GM18519 (cell line): ENCODE measurements at regions not wholly inside any gene's neighbourhood (a gene's known extent, or its start where the extent isn't known, plus 50 kb on each side); places are given as distances from the start of the nearest gene placed in this dataset.
A peak's percentile ranks its signal among the peaks of the same experiment; 100 is the strongest.
"Not testable (repeated sequence)": the region's sequence is repeated elsewhere in the genome, so short reads cannot be mapped to it uniquely, and the experiment has no call there.

Experiments
- ATAC-seq: cut with Tn5 transposase; IDR thresholded peaks from one replicate; pipeline ENCODE4 v1.9.1; 2021; ENCODE audit warnings: mild to moderate bottlenecking, moderate library complexity; ENCODE audit not compliant: unreplicated experiment, low FRiP score

- peak; percentile 45 for ATAC-seq
These were observed 65.2 kb downstream of the CCDC195 start for GRCh38 chr2:224650815-224651439.

- not testable (repeated sequence) for ATAC-seq
These were observed 62.5 kb upstream of the CUL3 start for GRCh38 chr2:224647684-224648083.

- ATAC-seq: peak; percentile 49
These were observed 61.2 kb upstream of the CUL3 start for GRCh38 chr2:224646242-224646846.

- ATAC-seq: no peak
These were observed 60.6 kb upstream of the CUL3 start for GRCh38 chr2:224645722-224646121.

GRCh38 chr2:224640679-224641078 is 55.5 kb upstream of the CUL3 start:
- ATAC-seq: no peak

- ATAC-seq: peak; percentile 86
These were observed 53.2 kb upstream of the CUL3 start for GRCh38 chr2:224638301-224638823.
